SK-N-SH treated with all-trans-retinoic acid at 6 μM for 48 hours (cell line): ENCODE measurements at regions not wholly inside any gene's neighbourhood (a gene's known extent, or its start where the extent isn't known, plus 50 kb on each side); places are given as distances from the start of the nearest gene placed in this dataset.

Source experiments
- ATAC-seq: fragments of 200-7000 bp; cut with Tn5 transposase; 3 replicates; pipeline ENCODE4 v1.9.1; 2020; ENCODE audit warnings: mild to moderate bottlenecking, moderate library complexity
- BACH2 ChIP-seq: fragments of 250-450 bp; sonication (Bioruptor Pico); IDR thresholded peaks from 2 replicates; pipeline ENCODE4 v1.9.0; 2021; ENCODE audit warnings: mild to moderate bottlenecking, borderline replicate concordance
- CREB5 ChIP-seq: fragments of 250-450 bp; sonication (Bioruptor Pico); IDR thresholded peaks from 2 replicates; pipeline ENCODE4 v1.5.1; 2020; ENCODE audit warnings: low read depth, mild to moderate bottlenecking, moderate library complexity
- CSDC2 ChIP-seq: fragments of 250-450 bp; sonication (Bioruptor Pico); IDR thresholded peaks from 2 replicates; pipeline ENCODE4 v1.5.0; 2020; ENCODE audit warnings: mild to moderate bottlenecking, moderate library complexity
- ESRRG ChIP-seq: fragments of 250-450 bp; sonication (Bioruptor Pico); IDR thresholded peaks from 2 replicates; pipeline ENCODE4 v1.6.1; 2021; ENCODE audit warnings: mild to moderate bottlenecking
- GLIS3 ChIP-seq: fragments of 250-450 bp; sonication (Bioruptor Pico); IDR thresholded peaks from 2 replicates; pipeline ENCODE4 v1.5.0; 2020; ENCODE audit warnings: mild to moderate bottlenecking, moderate library complexity
- ISL1 ChIP-seq: fragments of 250-450 bp; sonication (Bioruptor Pico); IDR thresholded peaks from 2 replicates; pipeline ENCODE4 v2.1.2; 2022; ENCODE audit warnings: mild to moderate bottlenecking, moderate library complexity
- OSR1 ChIP-seq: fragments of 250-450 bp; sonication (Bioruptor Pico); IDR thresholded peaks from 2 replicates; pipeline ENCODE4 v1.8.0; 2022; ENCODE audit warnings: moderate library complexity, mild to moderate bottlenecking, inconsistent platforms
- PATZ1 ChIP-seq: fragments of 250-450 bp; sonication (Bioruptor Pico); IDR thresholded peaks from 2 replicates; pipeline ENCODE4 v1.8.0; 2020; ENCODE audit warnings: mild to moderate bottlenecking, moderate library complexity, borderline replicate concordance
- PPARA ChIP-seq: fragments of 250-450 bp; sonication (Bioruptor Pico); IDR thresholded peaks from 2 replicates; pipeline ENCODE4 v1.5.0; 2020; ENCODE audit warnings: mild to moderate bottlenecking, borderline replicate concordance
- RARB ChIP-seq: fragments of 250-450 bp; sonication (Bioruptor Pico); IDR thresholded peaks from 2 replicates; pipeline ENCODE4 v1.8.0; 2021; ENCODE audit warnings: mild to moderate bottlenecking, moderate library complexity
- TCF4 ChIP-seq: fragments of 250-450 bp; sonication (Bioruptor Pico); IDR thresholded peaks from 2 replicates; pipeline ENCODE4 v1.8.0; 2021; ENCODE audit warnings: mild to moderate bottlenecking, moderate library complexity, borderline replicate concordance
- TOX ChIP-seq: fragments of 250-450 bp; sonication (Bioruptor Pico); IDR thresholded peaks from 2 replicates; pipeline ENCODE4 v1.8.0; 2021; ENCODE audit warnings: mild to moderate bottlenecking, moderate library complexity, borderline replicate concordance
- ZC3H10 ChIP-seq: fragments of 250-450 bp; sonication (Bioruptor Pico); IDR thresholded peaks from 2 replicates; pipeline ENCODE4 v1.5.1; 2021; ENCODE audit warnings: mild to moderate bottlenecking, moderate library complexity
- ZFP3 ChIP-seq: fragments of 250-450 bp; sonication (Bioruptor Pico); IDR thresholded peaks from 2 replicates; pipeline ENCODE4 v1.5.0; 2020; ENCODE audit warnings: mild to moderate bottlenecking, moderate library complexity
- ZFP30 ChIP-seq: fragments of 450-650 bp; formaldehyde crosslinking; IDR thresholded peaks from 2 replicates; pipeline ENCODE4 v1.5.0; 2022; ENCODE audit warnings: mild to moderate bottlenecking, moderate library complexity
- ZNF565 ChIP-seq: fragments of 450-650 bp; formaldehyde crosslinking; conservative IDR thresholded peaks from 2 replicates; pipeline ENCODE4 v1.5.0; 2020; ENCODE audit warnings: low read depth, mild to moderate bottlenecking, moderate library complexity
- ZNF70 ChIP-seq: fragments of 450-650 bp; formaldehyde crosslinking; IDR thresholded peaks from 2 replicates; pipeline ENCODE4 v1.5.0; 2020; ENCODE audit warnings: mild to moderate bottlenecking, moderate library complexity
- ZNF8 ChIP-seq: fragments of 450-650 bp; formaldehyde crosslinking; IDR thresholded peaks from 2 replicates; pipeline ENCODE4 v1.5.0; 2020; ENCODE audit warnings: mild to moderate bottlenecking, moderate library complexity
- TF ChIP-seq, protein P1 (sequence below): fragments of 250-450 bp; sonication (Bioruptor Pico); IDR thresholded peaks from 2 replicates; pipeline ENCODE4 v1.5.1; 2021; ENCODE audit warnings: mild to moderate bottlenecking, moderate library complexity
- TF ChIP-seq, protein P2 (sequence below): fragments of 250-450 bp; sonication (Bioruptor Pico); IDR thresholded peaks from 2 replicates; pipeline ENCODE4 v1.8.0; 2021; ENCODE audit warnings: low read depth, mild to moderate bottlenecking, moderate library complexity, borderline replicate concordance

DNA sequence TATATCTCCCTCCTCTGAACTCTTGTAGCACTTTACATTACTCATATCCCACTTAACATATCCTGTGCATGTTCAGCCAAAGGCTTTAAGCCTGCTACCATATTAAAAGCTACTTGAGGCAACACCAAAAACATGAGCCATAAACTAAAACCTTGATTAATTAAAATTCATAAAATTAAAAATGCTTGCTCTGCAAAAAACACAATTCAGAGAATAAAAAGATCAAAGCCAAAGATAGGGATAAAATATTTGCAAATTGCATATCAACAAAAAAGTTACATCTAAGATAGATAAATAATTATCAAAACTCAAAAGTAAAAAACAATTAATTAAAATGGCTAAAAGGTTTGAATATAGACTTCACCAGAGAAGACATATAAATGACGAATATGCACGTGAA, 495.4 kb upstream of the PIK3C3 start:
- TF ChIP-seq ISL1 (CRISPR knock-in tag) (no peak), GLIS3 (CRISPR knock-in tag) (no peak), ZFP30 (no peak), PPARA (CRISPR knock-in tag) (no peak), RARB (no peak), OSR1 (no peak), ZNF565 (CRISPR knock-in tag) (no peak)
- TF ChIP-seq, protein P1, sequence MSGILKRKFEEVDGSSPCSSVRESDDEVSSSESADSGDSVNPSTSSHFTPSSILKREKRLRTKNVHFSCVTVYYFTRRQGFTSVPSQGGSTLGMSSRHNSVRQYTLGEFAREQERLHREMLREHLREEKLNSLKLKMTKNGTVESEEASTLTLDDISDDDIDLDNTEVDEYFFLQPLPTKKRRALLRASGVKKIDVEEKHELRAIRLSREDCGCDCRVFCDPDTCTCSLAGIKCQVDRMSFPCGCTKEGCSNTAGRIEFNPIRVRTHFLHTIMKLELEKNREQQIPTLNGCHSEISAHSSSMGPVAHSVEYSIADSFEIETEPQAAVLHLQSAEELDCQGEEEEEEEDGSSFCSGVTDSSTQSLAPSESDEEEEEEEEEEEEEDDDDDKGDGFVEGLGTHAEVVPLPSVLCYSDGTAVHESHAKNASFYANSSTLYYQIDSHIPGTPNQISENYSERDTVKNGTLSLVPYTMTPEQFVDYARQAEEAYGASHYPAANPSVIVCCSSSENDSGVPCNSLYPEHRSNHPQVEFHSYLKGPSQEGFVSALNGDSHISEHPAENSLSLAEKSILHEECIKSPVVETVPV, result no peak
- no peak for ATAC-seq

DNA sequence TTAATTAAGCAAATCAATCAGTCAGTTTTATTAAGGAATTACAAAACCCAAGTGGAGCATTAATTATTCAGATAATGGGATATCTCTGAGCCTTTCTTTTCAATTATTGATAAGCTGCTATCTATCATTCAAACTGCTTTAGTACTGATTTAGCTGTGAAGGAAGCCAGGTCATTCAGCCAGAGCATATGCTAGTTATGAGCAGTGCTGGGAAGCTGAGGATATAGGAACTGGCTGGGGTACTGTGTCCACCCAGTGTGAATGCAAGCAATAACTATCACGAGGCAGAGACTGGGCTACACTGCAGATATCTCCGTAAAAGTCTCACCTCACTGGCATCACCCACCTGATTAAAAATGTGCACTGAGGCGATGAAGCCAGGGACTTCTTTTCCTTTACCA, 496.7 kb upstream of the PIK3C3 start:
- TF ChIP-seq ZFP3 (no peak), ESRRG (CRISPR knock-in tag) (no peak), CSDC2 (CRISPR knock-in tag) (no peak), GLIS3 (CRISPR knock-in tag) (no peak), RARB (no peak), BACH2 (CRISPR knock-in tag) (no peak), CREB5 (no peak), ZNF8 (CRISPR knock-in tag) (no peak), PPARA (CRISPR knock-in tag) (no peak), TCF4 (no peak)
- TF ChIP-seq, protein P1, result no peak
- TF ChIP-seq, protein P2, sequence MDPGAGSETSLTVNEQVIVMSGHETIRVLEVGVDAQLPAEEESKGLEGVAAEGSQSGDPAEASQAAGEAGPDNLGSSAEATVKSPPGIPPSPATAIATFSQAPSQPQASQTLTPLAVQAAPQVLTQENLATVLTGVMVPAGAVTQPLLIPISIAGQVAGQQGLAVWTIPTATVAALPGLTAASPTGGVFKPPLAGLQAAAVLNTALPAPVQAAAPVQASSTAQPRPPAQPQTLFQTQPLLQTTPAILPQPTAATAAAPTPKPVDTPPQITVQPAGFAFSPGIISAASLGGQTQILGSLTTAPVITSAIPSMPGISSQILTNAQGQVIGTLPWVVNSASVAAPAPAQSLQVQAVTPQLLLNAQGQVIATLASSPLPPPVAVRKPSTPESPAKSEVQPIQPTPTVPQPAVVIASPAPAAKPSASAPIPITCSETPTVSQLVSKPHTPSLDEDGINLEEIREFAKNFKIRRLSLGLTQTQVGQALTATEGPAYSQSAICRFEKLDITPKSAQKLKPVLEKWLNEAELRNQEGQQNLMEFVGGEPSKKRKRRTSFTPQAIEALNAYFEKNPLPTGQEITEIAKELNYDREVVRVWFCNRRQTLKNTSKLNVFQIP (CRISPR knock-in tag), result no peak
- no peak for ATAC-seq

DNA sequence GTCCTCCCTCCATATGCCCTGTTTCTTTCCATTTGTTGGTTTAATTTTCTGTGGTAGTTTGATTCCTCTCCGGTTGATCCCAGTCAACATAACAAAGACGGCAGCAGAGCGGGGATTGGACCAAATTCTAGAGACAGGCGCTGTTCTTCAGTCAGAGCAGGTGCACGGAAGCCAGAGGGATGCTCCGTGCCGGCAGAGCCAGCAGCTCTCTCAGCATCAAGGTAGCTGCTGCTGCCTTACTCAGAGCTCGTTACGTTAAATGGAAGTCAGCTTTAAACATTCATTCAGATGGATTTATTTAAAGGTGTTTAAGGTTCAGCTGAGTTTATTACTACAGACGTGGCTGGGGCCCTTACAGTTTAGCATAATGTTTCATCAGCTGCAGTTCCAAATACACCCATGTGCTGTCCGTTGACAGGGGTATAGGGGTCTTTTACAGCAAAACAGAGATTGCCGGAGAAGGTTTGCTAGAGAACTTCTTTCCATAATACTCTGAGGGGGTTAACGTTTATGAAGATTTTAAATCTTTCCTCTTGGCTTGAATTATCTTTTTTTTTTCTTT, 497.2 kb upstream of the PIK3C3 start:
- TF ChIP-seq TOX (no peak), CSDC2 (CRISPR knock-in tag) (no peak), ZNF8 (CRISPR knock-in tag) (no peak), ZNF70 (CRISPR knock-in tag) (no peak), ZC3H10 (CRISPR knock-in tag) (no peak), PPARA (CRISPR knock-in tag) (no peak), ZFP3 (no peak), PATZ1 (CRISPR knock-in tag) (no peak), ZFP30 (no peak), ZNF565 (CRISPR knock-in tag) (no peak), GLIS3 (CRISPR knock-in tag) (no peak), OSR1 (no peak)
- TF ChIP-seq, protein P1, result no peak
- TF ChIP-seq, all 23 proteins: peak for 0
- no peak for ATAC-seq
